ENCODE measurements at regions not wholly inside any gene's neighbourhood (a gene's known extent, or its start where the extent isn't known, plus 50 kb on each side); places are given as distances from the start of the nearest gene placed in this dataset.

DNA sequence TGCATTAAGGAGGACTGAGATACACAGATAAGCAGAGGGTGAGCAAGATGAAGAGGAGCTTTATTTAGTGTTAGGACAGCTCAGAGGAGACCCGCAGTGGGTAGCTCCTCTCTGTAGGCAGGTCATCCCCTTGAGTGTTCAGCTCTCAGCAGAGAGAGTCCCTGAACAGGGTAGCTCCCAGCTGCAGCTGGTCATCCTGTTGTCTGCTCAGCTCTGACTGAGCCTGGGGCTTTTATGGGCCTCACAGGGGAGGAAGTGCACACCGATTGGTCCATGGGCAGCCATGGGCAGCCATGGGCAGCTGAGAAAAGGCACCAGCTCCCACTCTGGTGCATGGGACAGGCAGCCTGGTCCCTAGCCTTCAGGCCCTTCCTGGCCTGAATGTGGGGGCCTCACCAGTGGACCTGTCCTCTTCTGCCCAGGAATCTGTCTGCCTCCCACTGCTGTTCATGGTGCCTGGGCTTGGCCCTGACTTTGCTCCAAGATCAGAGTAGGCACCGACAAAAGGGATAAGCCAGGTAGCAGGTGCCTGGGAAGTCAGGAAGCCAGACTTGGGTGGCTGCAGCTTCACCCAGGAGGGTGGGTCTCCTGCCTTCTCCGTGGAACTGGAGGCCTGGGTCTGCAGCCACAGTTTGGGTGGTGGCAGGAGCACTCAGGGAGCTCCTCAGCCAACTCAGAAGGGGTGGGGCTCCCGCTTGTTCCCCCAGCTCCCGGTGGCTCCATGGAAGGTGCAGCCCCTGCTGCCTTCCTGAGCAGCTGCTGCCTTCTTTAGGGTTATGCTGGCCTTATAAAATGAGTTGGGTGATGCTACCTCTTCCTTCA, 54.7 kb downstream of the MYEOV start:
- no peak overlapping the region for H3K9ac ChIP-seq (replicated peaks; ENCODE audit: extremely low read depth, insufficient read depth, low read length)
- H3K27me3 ChIP-seq (ENCODE audit: control insufficient read depth in 2 of 2, insufficient read depth in 2 of 2, low read length in 2 of 2): no peaks in the 10 kb centered on the region
- H4K20me1 ChIP-seq (replicated peaks; ENCODE audit: control insufficient read depth, extremely low read depth, insufficient read depth, low read length): no peaks in the 10 kb centered on the region
- no peak overlapping the region for H3K4me3 ChIP-seq (replicated peaks in 1 of 3; ENCODE audit: insufficient read depth in 1 of 3, low read depth in 1 of 3, low read length in 3 of 3)
- H3K9me1 ChIP-seq (replicated peaks; ENCODE audit: control insufficient read depth, extremely low read depth, insufficient read depth, low read length): no peaks in the 10 kb centered on the region
- H2AFZ ChIP-seq (ENCODE audit: low read depth, low read length): no peak overlapping the region
- BruUV-seq (replicated peaks): no TSS peak
- H3K36me3 ChIP-seq (ENCODE audit: control insufficient read depth in 2 of 2, extremely low read depth in 1 of 2, insufficient read depth in 2 of 2, low read length in 2 of 2): no peaks in the 10 kb centered on the region
- TF ChIP-seq MYC (IDR thresholded peaks at IDR 0.05; ENCODE audit: low read depth, low read length) (no peak), CTCF (IDR thresholded peaks at IDR 0.05; ENCODE audit: extremely low read depth in 1 of 2, insufficient read depth in 1 of 2, low read depth in 1 of 2, low read length in 2 of 2) (no peak), EZH2 (IDR thresholded peaks at IDR 0.05; ENCODE audit: borderline replicate concordance, low read depth, low read length, severe bottlenecking) (no peak), FOS (IDR thresholded peaks at IDR 0.05; ENCODE audit: borderline replicate concordance, insufficient read depth, low read length) (no peak), MAX (IDR thresholded peaks at IDR 0.05; ENCODE audit: insufficient read depth, insufficient read length) (no peak), POLR2AphosphoS5 (IDR thresholded peaks at IDR 0.05; ENCODE audit: insufficient read depth, low read depth, low read length) (no peak), JUN (IDR thresholded peaks at IDR 0.05; ENCODE audit: borderline replicate concordance, insufficient read depth, insufficient read length, low read depth) (no peak), GATA2 (IDR thresholded peaks at IDR 0.05; ENCODE audit: insufficient read depth, insufficient read length, low read depth, low read length) (no peak), POLR2A (IDR thresholded peaks at IDR 0.05; ENCODE audit: low read depth, low read length) (no peak)
- no peak overlapping the region for H3K4me2 ChIP-seq (ENCODE audit: insufficient read depth, low read length)
- dilution Hi-C loops (cut with MboI; ENCODE audit: extremely low pct_ligation_motif_present, low sequenced_read_pairs) (no loop called here), intact Hi-C loops (cut with micrococcal nuclease) (no loop called here)
- H3K27ac ChIP-seq (ENCODE audit: insufficient read depth, low read depth, low read length): no peak overlapping the region
- POLR2A ChIA-PET: no interaction called here
- peaks cover 37% of the 10 kb centered on the region for H3K4me1 ChIP-seq (ENCODE audit: control insufficient read depth, extremely low read depth, insufficient read depth, low read length)
- FAIRE-seq (no peak), DNase-seq (ENCODE audit: low read depth, low spot score) (no peak)
- no peaks in the 10 kb centered on the region for H3K9me3 ChIP-seq (replicated peaks; ENCODE audit: control insufficient read depth, insufficient read depth, low read length)
- no peaks in the 10 kb centered on the region for H3K79me2 ChIP-seq (ENCODE audit: control insufficient read depth, insufficient read depth, low read length)
- CTCF ChIA-PET: interaction anchor here (0.9 to 1.3 kb wide), 3 partner anchors 18 to 217 kb away, joined by 3 to 4 read pairs (median 3); no protein-coding TSS in a partner anchor
